Tibial nerve (tissue), 4 donors: ENCODE measurements at regions not wholly inside any gene's neighbourhood (a gene's known extent, or its start where the extent isn't known, plus 50 kb on each side); places are given as distances from the start of the nearest gene placed in this dataset.

Experiments
- DNase-seq, 2 donors: peaks; one replicate each; pipeline ENCODE4 v3.0.0-alpha.2; 2019; ENCODE audit warnings: low spot score in 2 of 2
- H3K27ac ChIP-seq, 4 donors: fragments of 200-600 bp; sonication (generic) in 3 of 4; one replicate each; pipeline ENCODE4 v1.5.1; 2017 to 2019; ENCODE audit warnings: mild to moderate bottlenecking in 1 of 4
- H3K27me3 ChIP-seq, 2 donors: fragments of 200-600 bp; sonication (generic) in 1 of 2; one replicate each; pipeline versions ENCODE4 v1.5.1 to v1.6.0; 2017 to 2019
- H3K36me3 ChIP-seq, 3 donors: fragments of 200-600 bp; sonication (generic); one replicate each; pipeline ENCODE4 v1.5.1; 2018 to 2019
- H3K4me1 ChIP-seq, 4 donors: fragments of 200-600 bp; sonication (generic) in 3 of 4; one replicate each; pipeline ENCODE4 v1.5.1; 2017 to 2019
- H3K4me3 ChIP-seq, 4 donors: fragments of 200-600 bp; sonication (generic) in 3 of 4; one replicate each; pipeline ENCODE4 v1.5.1; 2017 to 2019; ENCODE audit warnings: mild to moderate bottlenecking in 1 of 4, moderate library complexity in 1 of 4
- H3K9me3 ChIP-seq, 4 donors: fragments of 200-600 bp; sonication (generic) in 3 of 4; one replicate each; pipeline ENCODE4 v1.5.1; 2017 to 2019
- CTCF ChIP-seq, 5 experiments: fragments of 200-600 bp in 3 of 5; fragments of 450-650 bp in 2 of 5; sonication (generic) in 3 of 5; IDR thresholded peaks; one replicate each; pipeline ENCODE4 v1.5.1; 2016 to 2019; ENCODE audit warnings: antibody characterized with exemption in 5 of 5, mild to moderate bottlenecking in 3 of 5, moderate library complexity in 2 of 5
- EP300 ChIP-seq, 2 donors: sonication (generic); formaldehyde crosslinking; IDR thresholded peaks; one replicate each; pipeline ENCODE4 v1.6.1; 2017; ENCODE audit warnings: antibody characterized with exemption in 2 of 2, mild to moderate bottlenecking in 1 of 2
- POLR2A ChIP-seq, 2 donors: fragments of 450-650 bp; IDR thresholded peaks; one replicate each; pipeline ENCODE4 v1.6.1; 2017; ENCODE audit warnings: antibody characterized with exemption in 2 of 2, mild to moderate bottlenecking in 2 of 2, moderate library complexity in 2 of 2
- WGBS, 2 donors: methylation state at CpG; one replicate each; pipeline ENCODE4 v1.1.5; 2018; 5-methylcytosine and 5-hydroxymethylcytosine counted together

- no peaks in the 10 kb centered on the region for H3K4me1 ChIP-seq
- no peak for DNase-seq
- H3K36me3 ChIP-seq: peaks cover 0 to 51% (median 0%) of the 10 kb centered on the region in 3 donors
- H3K4me3 ChIP-seq: no peak overlapping the region
- H3K27ac ChIP-seq: no peak overlapping the region
- H3K27me3 ChIP-seq: no peaks in the 10 kb centered on the region
- H3K9me3 ChIP-seq: no peaks in the 10 kb centered on the region
- no peak for TF ChIP-seq POLR2A (IDR thresholded peaks at IDR 0.05)
Observed at GRCh38 chr6:144777249-144777648, 492.1 kb downstream of the UTRN start.

- Histone ChIP-seq H3K36me3 (peaks cover 0 to 50% (median 0%) of the 10 kb centered on the region in 3 donors), H3K4me3 (no peak overlapping the region), H3K27me3 (no peaks in the 10 kb centered on the region), H3K27ac (no peak overlapping the region), H3K4me1 (no peaks in the 10 kb centered on the region), H3K9me3 (no peaks in the 10 kb centered on the region)
- WGBS, 2 donors: 89 to 93% methylated on average over 2 of the region's 2 CpGs
- TF ChIP-seq EP300 (IDR thresholded peaks at IDR 0.05) (no peak), CTCF (IDR thresholded peaks at IDR 0.05) (no peak), POLR2A (IDR thresholded peaks at IDR 0.05) (no peak)
- DNase-seq: no peak
Observed at GRCh38 chr6:144778056-144778455, 492.9 kb downstream of the UTRN start.

GRCh38 chr6:144778773-144779492 is 493.8 kb downstream of the UTRN start:
- WGBS, 2 donors: 95 to 98% methylated on average over 1 of the region's 1 CpG
- no peak for DNase-seq
- no peak overlapping the region for H3K27ac ChIP-seq
- H3K9me3 ChIP-seq: no peaks in the 10 kb centered on the region
- H3K36me3 ChIP-seq: peaks cover 0 to 42% (median 0%) of the 10 kb centered on the region in 3 donors
- no peak for TF ChIP-seq CTCF (IDR thresholded peaks at IDR 0.05)
- TF ChIP-seq EP300 (IDR thresholded peaks at IDR 0.05): no peak
- TF ChIP-seq POLR2A (IDR thresholded peaks at IDR 0.05): no peak
- H3K4me3 ChIP-seq: no peak overlapping the region
- no peaks in the 10 kb centered on the region for H3K27me3 ChIP-seq
- no peaks in the 10 kb centered on the region for H3K4me1 ChIP-seq

GRCh38 chr6:144781836-144782235 is 496.7 kb downstream of the UTRN start:
- Histone ChIP-seq H3K9me3 (no peaks in the 10 kb centered on the region), H3K36me3 (peaks cover 0 to 41% (median 0%) of the 10 kb centered on the region in 3 donors), H3K27ac (no peak overlapping the region), H3K4me3 (no peak overlapping the region), H3K27me3 (no peaks in the 10 kb centered on the region), H3K4me1 (no peaks in the 10 kb centered on the region)
- no peak for TF ChIP-seq POLR2A (IDR thresholded peaks at IDR 0.05)
- DNase-seq: no peak
- 81 to 88% methylated on average over 3 of the region's 3 CpGs for WGBS, 2 donors

GRCh38 chr6:144782634-144783033 is 497.5 kb downstream of the UTRN start:
- TF ChIP-seq POLR2A (IDR thresholded peaks at IDR 0.05) (no peak), CTCF (IDR thresholded peaks at IDR 0.05) (no peak), EP300 (IDR thresholded peaks at IDR 0.05) (no peak)
- peaks cover 0 to 44% (median 0%) of the 10 kb centered on the region in 3 donors for H3K36me3 ChIP-seq
- H3K27ac ChIP-seq: no peak overlapping the region
- 81 to 83% methylated on average over 6 of the region's 6 CpGs for WGBS, 2 donors
- H3K9me3 ChIP-seq: no peaks in the 10 kb centered on the region
- H3K4me3 ChIP-seq: no peak overlapping the region
- no peaks in the 10 kb centered on the region for H3K4me1 ChIP-seq
- no peaks in the 10 kb centered on the region for H3K27me3 ChIP-seq
- DNase-seq: no peak

- Histone ChIP-seq H3K36me3 (peaks cover 0 to 57% (median 0%) of the 10 kb centered on the region in 3 donors), H3K4me3 (no peak overlapping the region), H3K9me3 (no peaks in the 10 kb centered on the region), H3K4me1 (no peaks in the 10 kb centered on the region), H3K27me3 (no peaks in the 10 kb centered on the region), H3K27ac (no peak overlapping the region)
- no peak for TF ChIP-seq EP300 (IDR thresholded peaks at IDR 0.05)
- TF ChIP-seq POLR2A (IDR thresholded peaks at IDR 0.05): no peak
- TF ChIP-seq CTCF (IDR thresholded peaks at IDR 0.05): no peak
- DNase-seq: no peak
- WGBS, 2 donors: 83 to 89% methylated on average over 3 of the region's 3 CpGs
Observed at GRCh38 chr6:144785056-144785455, 499.9 kb downstream of the UTRN start.
